ENCODE measurements at regions not wholly inside any gene's neighbourhood (a gene's known extent, or its start where the extent isn't known, plus 50 kb on each side); places are given as distances from the start of the nearest gene placed in this dataset.

DNA sequence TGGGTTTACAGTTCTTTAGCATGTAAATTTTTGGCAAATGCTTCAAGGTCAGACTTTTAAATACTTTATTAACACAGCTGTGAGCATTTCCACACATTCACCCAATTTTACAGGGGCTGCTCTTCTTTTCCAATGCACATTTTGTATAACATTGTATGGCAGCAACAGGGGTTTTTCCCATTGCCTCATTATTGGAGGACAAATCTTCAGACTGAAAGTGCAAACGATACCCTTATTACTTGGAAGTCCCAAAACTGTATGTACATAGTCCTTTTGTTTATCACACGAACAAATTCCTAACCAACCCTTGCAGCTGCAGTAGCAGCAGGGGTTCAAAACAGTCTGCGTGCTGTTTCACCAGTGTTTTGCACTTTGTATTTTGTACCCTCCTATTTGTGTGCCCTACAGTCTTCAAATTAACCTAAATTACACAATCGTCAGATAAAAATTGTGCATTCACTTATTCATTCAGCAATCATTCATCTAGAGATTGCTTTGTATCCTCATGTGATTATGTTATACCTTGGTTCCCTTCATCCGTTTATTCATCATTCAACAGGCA, 330.7 kb upstream of the RASGEF1B start:
- TF ChIP-seq, protein P1, sequence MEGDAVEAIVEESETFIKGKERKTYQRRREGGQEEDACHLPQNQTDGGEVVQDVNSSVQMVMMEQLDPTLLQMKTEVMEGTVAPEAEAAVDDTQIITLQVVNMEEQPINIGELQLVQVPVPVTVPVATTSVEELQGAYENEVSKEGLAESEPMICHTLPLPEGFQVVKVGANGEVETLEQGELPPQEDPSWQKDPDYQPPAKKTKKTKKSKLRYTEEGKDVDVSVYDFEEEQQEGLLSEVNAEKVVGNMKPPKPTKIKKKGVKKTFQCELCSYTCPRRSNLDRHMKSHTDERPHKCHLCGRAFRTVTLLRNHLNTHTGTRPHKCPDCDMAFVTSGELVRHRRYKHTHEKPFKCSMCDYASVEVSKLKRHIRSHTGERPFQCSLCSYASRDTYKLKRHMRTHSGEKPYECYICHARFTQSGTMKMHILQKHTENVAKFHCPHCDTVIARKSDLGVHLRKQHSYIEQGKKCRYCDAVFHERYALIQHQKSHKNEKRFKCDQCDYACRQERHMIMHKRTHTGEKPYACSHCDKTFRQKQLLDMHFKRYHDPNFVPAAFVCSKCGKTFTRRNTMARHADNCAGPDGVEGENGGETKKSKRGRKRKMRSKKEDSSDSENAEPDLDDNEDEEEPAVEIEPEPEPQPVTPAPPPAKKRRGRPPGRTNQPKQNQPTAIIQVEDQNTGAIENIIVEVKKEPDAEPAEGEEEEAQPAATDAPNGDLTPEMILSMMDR (conservative IDR thresholded peaks at IDR 0.05 in 1 of 2, IDR thresholded peaks at IDR 0.05 in 1 of 2; ENCODE audit: low read depth in 1 of 2, low read length in 2 of 2): no peak
- TF ChIP-seq EZH2 (IDR thresholded peaks at IDR 0.05; ENCODE audit: low read length, missing control alignments): no peak
